ENCODE measurements at regions not wholly inside any gene's neighbourhood (a gene's known extent, or its start where the extent isn't known, plus 50 kb on each side); places are given as distances from the start of the nearest gene placed in this dataset.

DNA sequence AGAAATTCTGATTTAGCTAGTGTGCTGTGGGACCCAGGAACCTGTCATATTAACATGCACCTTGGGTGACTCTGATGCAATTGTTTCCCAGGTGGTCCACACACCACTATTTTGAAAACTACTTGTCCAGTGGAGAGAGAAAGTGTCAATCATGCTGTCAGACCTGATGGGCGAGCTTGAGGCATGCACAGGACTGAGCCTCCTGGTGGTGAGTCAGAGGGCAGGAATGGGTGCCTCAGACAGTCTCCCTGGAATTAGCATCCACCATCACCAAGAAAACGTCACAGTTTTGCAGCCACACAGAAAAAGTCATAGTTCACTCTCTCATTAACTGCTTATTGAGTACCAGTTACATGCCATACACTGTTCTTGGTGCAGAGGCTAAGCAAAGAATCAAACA is 181.8 kb upstream of the MAOA start:
- intact Hi-C loops (cut with DNase I, micrococcal nuclease), result no loop called here
- DNase-seq, result no peak
- no peaks in the 10 kb centered on the region for H3K4me1 Mint-ChIP-seq (ENCODE audit: low read depth)
- no peaks in the 10 kb centered on the region for H3K9me3 Mint-ChIP-seq
- ChIA-PET POLR2A (no interaction called here), CTCF (no interaction called here)
- no peak overlapping the region for H3K27ac ChIP-seq (ENCODE audit: low read depth in 1 of 2, low read length in 2 of 2)
- no peaks in the 10 kb centered on the region for H3K27me3 ChIP-seq (ENCODE audit: control insufficient read depth in 1 of 2, insufficient read depth in 2 of 2, low read length in 2 of 2)
- TF ChIP-seq, protein P1, sequence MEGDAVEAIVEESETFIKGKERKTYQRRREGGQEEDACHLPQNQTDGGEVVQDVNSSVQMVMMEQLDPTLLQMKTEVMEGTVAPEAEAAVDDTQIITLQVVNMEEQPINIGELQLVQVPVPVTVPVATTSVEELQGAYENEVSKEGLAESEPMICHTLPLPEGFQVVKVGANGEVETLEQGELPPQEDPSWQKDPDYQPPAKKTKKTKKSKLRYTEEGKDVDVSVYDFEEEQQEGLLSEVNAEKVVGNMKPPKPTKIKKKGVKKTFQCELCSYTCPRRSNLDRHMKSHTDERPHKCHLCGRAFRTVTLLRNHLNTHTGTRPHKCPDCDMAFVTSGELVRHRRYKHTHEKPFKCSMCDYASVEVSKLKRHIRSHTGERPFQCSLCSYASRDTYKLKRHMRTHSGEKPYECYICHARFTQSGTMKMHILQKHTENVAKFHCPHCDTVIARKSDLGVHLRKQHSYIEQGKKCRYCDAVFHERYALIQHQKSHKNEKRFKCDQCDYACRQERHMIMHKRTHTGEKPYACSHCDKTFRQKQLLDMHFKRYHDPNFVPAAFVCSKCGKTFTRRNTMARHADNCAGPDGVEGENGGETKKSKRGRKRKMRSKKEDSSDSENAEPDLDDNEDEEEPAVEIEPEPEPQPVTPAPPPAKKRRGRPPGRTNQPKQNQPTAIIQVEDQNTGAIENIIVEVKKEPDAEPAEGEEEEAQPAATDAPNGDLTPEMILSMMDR (IDR thresholded peaks at IDR 0.05), result no peak
- no peaks in the 10 kb centered on the region for H3K36me3 Mint-ChIP-seq (ENCODE audit: low read depth)
- H3K4me3 Mint-ChIP-seq, result no peak overlapping the region
- no peaks in the 10 kb centered on the region for H3K9me3 ChIP-seq (ENCODE audit: control insufficient read depth in 1 of 2, insufficient read depth in 1 of 2, low read length in 2 of 2)
- no peak overlapping the region for H3K4me3 ChIP-seq (ENCODE audit: low read length)
- H3K27me3 Mint-ChIP-seq, result no peaks in the 10 kb centered on the region
- H3K4me1 ChIP-seq (ENCODE audit: insufficient read depth, low read length), result no peaks in the 10 kb centered on the region
- no peak overlapping the region for H3K27ac Mint-ChIP-seq
- H3K36me3 ChIP-seq (ENCODE audit: insufficient read depth, low read length), result no peaks in the 10 kb centered on the region
- ATAC-seq (ENCODE audit: poor library complexity), result no peak

DNA sequence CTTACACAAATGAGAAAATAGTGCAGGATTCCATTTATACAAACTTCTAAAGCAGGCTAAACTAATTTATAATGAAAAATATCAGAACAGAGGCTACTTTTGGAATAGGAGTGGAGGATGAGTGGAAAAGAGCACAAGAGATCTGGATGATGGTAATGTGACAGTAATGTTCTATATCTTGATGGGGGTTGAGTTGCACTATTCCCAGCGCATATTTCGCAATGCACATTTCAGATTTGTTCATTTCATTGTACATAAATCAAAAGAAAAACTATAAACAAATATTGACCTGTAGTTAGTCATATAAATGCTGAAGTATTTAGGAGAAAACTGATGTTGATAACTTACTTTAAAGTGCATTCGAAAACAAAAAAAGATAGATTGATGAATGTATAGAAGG is 177.0 kb upstream of the MAOA start:
- ATAC-seq (ENCODE audit: poor library complexity) (no peak), DNase-seq (no peak)
- ChIA-PET POLR2A (no interaction called here), CTCF (no interaction called here)
- H3K27me3 ChIP-seq (ENCODE audit: control insufficient read depth in 1 of 2, insufficient read depth in 2 of 2, low read length in 2 of 2), result no peaks in the 10 kb centered on the region
- Mint-ChIP-seq H3K4me3 (no peak overlapping the region), H3K9me3 (no peaks in the 10 kb centered on the region), H3K27ac (no peak overlapping the region), H3K4me1 (ENCODE audit: low read depth) (no peaks in the 10 kb centered on the region), H3K27me3 (no peaks in the 10 kb centered on the region), H3K36me3 (ENCODE audit: low read depth) (no peaks in the 10 kb centered on the region)
- no peaks in the 10 kb centered on the region for H3K36me3 ChIP-seq (ENCODE audit: insufficient read depth, low read length)
- no peaks in the 10 kb centered on the region for H3K4me1 ChIP-seq (ENCODE audit: insufficient read depth, low read length)
- no peaks in the 10 kb centered on the region for H3K9me3 ChIP-seq (ENCODE audit: control insufficient read depth in 1 of 2, insufficient read depth in 1 of 2, low read length in 2 of 2)
- TF ChIP-seq, protein P1 (IDR thresholded peaks at IDR 0.05), result no peak
- no peak overlapping the region for H3K4me3 ChIP-seq (ENCODE audit: low read length)
- intact Hi-C loops (cut with DNase I, micrococcal nuclease), result no loop called here
- no peak overlapping the region for H3K27ac ChIP-seq (ENCODE audit: low read depth in 1 of 2, low read length in 2 of 2)

DNA sequence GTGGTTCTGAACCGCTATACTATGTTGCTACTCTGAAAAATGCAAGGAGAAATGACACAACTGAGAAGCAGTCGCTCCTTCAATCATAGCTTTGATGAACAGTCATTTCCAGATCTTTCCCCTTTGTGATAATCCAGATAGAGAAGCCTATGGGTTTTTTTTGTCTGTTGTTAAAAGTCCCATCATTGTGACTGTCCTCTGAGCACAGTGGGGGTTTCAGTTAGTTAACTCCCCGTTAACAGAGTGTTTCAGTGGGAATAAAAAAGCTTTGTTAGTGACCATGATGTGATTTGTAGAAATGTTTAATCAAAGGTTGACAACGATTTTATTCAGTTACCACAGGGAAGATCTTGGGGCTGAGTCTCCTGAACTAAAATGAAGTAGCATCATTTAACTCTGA is 176.2 kb upstream of the MAOA start:
- no peaks in the 10 kb centered on the region for H3K4me1 ChIP-seq (ENCODE audit: insufficient read depth, low read length)
- no peak overlapping the region for H3K4me3 Mint-ChIP-seq
- H3K9me3 ChIP-seq (ENCODE audit: control insufficient read depth in 1 of 2, insufficient read depth in 1 of 2, low read length in 2 of 2), result no peaks in the 10 kb centered on the region
- H3K27ac Mint-ChIP-seq, result no peak overlapping the region
- ChIA-PET CTCF (no interaction called here), POLR2A (no interaction called here)
- no peaks in the 10 kb centered on the region for H3K36me3 Mint-ChIP-seq (ENCODE audit: low read depth)
- H3K27me3 Mint-ChIP-seq, result no peaks in the 10 kb centered on the region
- DNase-seq, result no peak
- H3K27ac ChIP-seq (ENCODE audit: low read depth in 1 of 2, low read length in 2 of 2), result no peak overlapping the region
- TF ChIP-seq, protein P1 (IDR thresholded peaks at IDR 0.05), result no peak
- intact Hi-C loops (cut with DNase I, micrococcal nuclease), result no loop called here
- no peaks in the 10 kb centered on the region for H3K9me3 Mint-ChIP-seq
- H3K36me3 ChIP-seq (ENCODE audit: insufficient read depth, low read length), result no peaks in the 10 kb centered on the region
- H3K27me3 ChIP-seq (ENCODE audit: control insufficient read depth in 1 of 2, insufficient read depth in 2 of 2, low read length in 2 of 2), result no peaks in the 10 kb centered on the region
- ATAC-seq (ENCODE audit: poor library complexity), result no peak
- H3K4me1 Mint-ChIP-seq (ENCODE audit: low read depth), result no peaks in the 10 kb centered on the region
- H3K4me3 ChIP-seq (ENCODE audit: low read length), result no peak overlapping the region
